ENCODE measurements at regions not wholly inside any gene's neighbourhood (a gene's known extent, or its start where the extent isn't known, plus 50 kb on each side); places are given as distances from the start of the nearest gene placed in this dataset.

DNA sequence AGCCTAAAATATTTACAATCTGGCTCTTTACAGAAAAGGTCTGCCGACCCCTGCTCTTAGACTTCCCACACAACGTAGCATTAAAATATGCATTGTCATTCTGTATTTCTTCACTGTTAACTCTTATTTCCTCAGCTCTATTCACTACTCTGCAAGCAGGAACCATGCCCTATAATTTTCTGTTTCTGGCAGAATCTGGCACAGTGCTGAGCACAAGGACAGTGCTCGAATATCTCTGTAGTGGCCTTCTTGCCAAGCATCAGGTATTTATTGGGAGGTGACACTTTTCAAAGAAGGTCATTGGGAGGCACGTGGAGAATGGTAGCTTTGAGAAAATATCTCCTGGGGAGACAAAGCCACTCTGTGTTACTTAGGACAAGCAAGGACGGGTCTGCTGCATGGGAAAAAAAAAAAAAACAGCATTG lies 77.9 kb downstream of the PSMG1 start:
- DNase-seq (ENCODE audit: low spot score): no peak

DNA sequence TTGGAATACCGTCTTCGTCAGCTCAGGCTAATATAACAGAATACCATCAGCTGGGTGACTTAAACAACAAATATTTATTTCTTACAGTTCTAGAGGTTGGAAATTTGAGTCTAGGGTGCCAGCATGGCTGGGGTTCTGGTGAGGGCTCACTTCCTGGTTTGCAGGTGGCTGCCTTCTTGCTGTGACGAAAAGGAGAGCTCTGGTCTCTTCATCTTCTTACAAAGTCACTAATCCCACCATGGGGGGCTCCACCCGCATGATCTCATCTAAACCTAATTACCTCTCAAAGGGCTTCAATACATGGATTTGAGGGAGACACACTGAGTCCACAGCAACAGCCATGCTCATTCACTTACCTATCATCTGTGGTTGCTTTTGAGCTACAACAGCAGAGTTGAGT lies 78.3 kb downstream of the PSMG1 start:
- no peak for DNase-seq (ENCODE audit: low spot score)

DNA sequence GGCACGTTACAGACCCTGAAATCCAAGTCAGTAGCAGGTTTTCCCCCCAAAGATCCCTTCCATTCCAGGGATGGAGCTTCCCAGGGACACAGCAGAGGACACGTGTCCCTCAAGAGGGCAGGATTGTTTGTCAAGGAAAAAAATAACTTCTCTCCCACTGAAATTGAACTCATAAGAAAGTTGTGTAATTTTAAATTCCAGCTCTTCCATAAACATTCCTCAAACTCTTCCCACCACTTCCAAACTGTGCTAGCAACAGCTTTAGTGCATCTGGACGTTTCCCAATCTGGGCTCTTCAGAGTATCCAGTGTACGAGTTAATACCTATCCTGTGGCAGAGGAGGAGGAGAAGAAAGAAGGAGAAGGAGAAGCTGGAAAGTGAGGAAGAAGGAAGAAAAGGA lies 79.6 kb downstream of the PSMG1 start:
- DNase-seq (ENCODE audit: low spot score): no peak

DNA sequence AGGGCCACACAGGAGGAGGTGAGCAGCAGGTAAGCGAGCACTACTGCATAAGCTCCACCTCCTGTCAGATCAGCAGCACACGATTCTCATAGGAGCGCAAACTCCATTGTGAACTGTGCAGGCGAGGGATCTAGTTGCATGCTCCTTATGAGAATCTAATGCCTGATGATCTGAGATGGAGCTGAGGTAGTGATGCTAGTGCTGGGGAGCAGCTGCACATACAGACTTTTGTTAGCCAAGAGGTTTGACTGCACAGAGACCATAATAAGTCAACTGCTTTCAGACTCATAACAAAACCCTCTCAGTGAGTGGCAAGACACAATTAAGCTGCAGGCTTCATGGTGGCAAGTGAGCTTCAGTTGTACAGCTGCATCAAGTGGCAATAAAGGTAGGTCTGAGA lies 83.4 kb downstream of the PSMG1 start:
- no peak for DNase-seq (ENCODE audit: low spot score)

DNA sequence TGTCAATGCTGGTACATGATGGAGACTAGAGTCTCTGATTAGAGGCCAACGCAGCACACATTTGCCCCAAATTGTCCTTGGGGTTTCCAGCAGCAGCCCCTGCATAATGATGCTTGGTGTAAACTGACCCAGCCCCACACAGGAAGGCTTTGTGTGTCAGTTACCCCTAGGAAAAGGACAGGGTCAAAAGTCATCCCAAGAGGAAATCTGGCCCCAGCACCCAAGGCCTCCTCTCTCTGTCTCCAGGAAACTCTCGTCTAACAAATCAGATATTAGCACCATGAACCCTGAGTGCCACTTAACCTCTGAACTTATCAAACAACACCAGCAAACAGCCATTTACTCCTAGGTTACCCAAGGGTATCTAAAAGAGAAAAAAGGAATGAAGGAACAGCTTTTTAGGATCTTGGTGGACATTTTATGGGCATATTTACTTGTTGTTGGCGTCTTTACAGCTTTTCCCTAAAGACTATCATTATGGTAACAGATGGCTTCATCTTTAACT lies 84.5 kb downstream of the PSMG1 start:
- DNase-seq (ENCODE audit: low spot score): no peak

DNA sequence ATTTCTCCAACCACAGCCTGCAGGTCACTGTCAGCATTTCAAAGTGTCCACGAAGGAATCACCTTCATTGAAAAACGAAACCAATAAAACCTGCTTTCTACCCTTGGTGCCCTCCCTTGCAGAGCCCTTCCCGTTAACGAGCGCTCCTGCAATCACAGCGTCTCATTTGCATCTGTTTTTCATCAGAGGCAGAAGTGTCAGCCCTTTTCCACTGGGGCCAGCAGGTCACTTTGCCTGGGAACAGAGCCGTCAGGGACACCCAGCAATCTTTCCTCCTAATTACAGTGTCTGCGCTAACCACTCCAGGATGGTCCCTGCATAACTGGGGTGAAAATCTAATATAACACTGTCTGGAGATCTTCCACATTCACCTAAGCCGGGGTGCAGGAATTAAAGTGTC lies 85.3 kb downstream of the PSMG1 start:
- DNase-seq (ENCODE audit: low spot score): no peak

DNA sequence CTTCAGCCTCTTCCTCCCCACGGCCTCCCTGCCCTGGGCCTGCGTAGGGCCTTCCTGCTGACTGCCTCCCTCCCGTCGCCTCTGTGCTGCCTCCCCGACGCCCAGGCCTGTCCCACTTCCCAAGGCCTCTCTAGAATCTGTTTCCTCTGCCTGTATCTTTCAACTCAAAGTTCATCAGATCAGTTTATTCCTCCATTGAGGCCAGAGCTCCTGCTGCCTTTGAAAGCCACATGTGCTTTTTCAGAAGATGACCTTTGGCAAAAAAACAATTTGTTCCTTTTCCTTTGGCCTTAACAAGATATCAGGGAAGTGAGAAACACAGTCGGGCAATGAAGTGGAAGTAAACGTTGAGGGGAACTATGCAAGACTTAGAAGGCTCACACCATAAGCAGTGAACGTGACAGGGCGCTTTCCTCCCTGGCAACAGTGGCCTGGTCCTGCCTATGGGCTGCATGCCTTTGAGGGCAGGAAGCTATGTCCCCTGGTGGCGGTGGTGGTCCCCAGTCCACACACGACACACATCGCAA lies 85.9 kb downstream of the PSMG1 start:
- peak; percentile 79 for DNase-seq (ENCODE audit: low spot score)

DNA sequence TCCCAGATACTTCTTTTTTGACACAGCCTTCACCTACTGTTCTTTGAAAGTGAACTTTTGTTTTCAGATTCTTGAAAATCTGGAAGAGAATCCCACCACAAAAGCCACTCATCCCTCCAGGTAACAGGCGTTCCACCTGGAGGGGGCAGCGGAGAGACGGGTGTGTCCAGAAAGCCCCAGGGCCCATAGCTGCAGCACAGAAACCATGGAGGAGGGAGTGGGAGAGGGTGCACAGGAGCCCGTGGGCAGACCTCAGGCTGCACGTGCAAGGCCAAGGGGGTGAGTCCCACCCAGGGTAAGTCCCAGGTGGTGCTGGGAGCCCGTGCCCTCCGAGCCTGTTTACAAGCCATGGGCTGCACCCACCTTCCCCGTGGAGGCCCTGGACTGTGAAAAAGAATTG lies 86.5 kb downstream of the PSMG1 start:
- DNase-seq (ENCODE audit: low spot score): no peak

DNA sequence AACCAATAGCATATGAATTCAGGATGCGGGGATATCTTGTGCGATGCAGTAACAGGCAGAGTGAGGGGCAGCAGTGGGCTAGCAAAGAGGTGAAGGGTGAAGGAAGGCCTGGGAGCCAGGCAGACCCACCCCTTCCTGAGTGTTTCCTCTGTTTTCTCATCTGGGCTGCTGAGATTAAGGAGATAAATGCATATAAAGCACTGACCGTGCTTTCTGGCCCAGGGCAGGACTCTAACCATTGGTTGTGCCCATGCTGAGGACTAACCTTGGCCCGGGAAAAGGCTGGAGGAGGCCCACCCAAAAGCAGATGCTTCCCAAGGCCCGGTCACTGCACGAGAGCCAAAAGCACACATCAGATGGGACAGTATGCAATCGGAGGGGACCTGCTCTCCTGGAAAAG lies 87.6 kb downstream of the PSMG1 start:
- no peak for DNase-seq (ENCODE audit: low spot score)

DNA sequence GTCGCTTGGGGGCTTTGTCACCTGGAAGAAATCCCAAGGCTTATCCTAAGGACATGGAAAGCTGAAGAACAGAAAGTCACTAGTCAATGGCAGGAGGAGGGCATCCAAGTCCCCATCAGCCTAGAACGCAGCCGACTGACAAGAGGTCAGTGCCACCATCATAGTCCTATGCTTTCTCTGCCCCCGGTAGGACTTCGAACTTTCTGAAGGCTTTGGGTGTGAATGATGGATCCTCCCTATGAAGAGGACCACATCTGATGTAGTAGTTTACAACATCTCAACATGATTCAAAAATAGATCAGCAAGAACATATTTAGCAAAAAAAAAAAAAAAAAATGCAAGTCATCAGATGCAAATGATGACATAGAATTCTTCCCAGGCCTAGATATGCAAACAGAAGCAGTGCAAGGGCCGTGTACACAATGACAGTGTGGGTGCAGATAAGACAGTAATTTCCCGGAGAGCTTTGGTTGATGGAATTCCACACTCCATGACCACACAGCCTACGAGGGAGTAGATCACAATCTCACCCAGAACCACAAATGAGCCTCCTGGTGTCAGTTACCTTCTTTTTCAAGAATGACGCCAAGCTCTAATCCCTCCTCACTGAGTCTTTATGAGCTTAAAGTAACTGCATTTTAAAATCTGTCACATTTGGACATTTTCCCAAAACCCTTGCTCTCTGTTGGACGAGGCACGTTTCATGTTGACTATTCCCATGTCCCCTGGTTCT lies 88.2 kb downstream of the PSMG1 start:
- no peak for DNase-seq (ENCODE audit: low spot score)

DNA sequence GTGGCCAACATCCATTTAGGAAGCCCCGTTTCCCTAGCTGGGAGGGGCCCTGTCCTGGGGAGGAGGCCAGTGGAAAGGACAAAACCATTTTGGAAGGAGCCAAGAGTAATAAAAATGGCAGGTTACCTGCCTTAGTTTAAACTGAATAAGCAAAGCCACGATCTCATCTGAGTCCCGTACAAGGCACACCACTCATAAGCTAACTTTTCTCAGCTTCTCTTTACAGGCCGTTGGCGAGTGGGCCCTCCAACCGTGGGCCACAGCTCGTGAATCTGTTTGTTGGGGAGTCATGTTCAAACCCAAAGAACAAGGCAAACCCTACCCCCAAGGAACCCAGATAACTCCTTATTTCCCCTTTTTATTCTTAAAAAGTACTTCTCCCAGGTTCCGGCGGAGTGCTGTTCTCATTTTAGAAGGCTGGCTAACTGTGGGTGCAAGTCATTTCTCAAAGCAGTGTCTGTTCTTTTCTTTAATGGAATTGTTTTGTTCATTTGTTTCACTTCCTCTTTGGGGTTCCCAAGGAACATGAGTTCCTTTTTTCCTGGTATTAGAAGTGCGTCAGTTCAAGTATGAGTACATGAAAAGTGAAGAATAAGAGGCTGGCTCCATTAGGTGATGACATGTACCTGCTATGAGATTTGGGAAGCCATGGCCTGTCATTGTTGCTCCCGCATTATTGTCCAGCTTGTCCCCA lies 89.0 kb downstream of the PSMG1 start:
- DNase-seq (ENCODE audit: low spot score): peak; percentile 45

DNA sequence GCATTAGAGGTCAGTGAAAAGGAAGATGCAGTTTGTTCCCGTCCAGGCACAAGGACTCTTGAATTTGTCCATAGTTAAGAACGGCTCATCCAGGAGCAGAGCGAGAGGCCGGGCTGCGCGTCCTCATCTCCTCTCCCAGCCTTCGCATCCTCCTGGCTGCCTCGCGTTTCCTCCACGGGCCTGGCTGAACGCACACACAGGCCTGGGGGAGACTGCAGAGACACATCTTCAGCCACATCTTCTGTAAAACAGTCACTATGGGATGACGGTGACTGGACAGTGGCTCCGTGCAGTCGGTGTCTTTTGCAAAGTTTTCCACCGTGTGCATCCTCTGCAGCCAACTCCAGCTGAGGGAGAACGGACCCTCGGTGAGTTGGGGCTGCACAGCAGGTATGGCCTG lies 89.7 kb downstream of the PSMG1 start:
- DNase-seq (ENCODE audit: low spot score): no peak

DNA sequence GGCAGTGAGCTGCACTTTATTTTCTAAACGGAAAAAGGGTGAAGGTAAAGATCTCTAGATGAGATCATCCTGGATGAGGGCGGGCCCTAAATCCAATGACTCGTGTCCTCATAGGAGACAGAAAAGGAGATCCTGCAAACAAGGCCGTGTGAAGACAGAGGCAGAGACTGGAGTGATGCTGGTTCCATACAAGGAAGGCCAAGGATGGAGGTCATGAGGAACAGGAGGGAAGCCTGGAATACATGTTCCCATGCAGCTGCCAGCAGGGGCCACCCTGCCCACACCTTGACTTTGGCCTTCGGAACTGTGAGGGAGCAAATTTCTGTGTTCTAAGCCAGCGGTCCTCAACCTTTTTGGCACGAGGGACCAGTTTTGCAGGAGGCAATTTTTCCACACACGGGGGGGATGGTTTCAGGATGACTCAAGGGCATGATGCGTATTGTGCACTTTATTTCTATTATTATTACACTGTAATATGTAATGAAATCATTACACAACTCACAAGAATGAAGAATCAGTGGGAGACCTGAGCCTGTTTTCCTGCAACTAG lies 94.3 kb downstream of the PSMG1 start:
- no peak for DNase-seq (ENCODE audit: low spot score)

DNA sequence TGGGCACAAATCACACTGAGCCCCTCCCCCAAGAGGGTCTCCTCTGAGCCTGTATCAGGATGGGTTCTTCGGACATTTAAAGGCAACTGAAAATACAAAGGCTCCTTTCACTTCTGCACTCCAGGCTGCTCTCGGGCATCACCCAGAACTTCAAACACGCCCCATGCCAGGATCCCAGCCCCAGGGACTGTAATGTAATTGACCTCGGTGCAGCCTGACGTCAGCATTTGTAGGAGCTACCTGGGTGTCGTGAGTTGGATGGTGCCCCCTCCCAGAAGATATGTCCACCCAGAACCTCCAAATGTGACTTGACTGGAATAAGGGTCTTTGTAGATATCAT lies 95.2 kb downstream of the PSMG1 start:
- no peak for DNase-seq (ENCODE audit: low spot score)

DNA sequence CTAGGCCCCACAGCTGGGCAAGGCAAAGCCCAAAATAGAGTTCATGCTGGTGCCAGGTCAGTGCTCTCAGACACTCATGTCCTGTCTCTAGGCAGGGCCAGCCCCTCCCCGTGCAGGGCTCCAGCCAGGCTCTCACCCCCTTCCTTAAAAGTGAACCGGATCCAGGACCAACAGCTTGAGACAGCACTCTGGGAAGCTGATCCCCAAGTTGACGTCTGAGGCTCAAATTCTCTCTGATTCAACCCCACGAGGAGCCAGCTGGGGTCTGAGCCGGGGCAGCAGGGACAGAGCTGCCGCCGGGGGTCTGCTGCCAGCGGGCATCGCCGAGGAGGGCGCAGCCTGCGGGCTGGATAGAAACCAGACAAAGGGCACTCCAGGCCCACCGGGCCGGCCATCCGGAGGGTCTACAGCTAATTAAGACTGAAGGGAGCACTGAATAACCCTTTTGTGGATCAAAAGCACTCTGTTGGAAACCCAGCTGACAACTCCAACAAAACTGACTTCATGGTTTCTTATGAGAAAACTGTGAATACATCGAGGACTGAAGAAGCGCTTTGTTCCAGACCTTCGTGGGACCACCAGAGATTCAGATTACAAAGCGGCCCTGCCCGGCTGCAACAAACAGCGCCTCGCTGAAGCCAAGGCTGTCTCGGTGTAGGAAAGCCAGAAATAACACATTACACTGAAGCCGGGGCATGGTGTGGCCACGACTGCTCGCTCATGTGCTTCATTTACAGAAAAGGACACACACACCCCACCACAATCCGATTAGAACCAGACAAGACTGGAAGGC lies 95.8 kb downstream of the PSMG1 start:
- DNase-seq (ENCODE audit: low spot score): no peak

DNA sequence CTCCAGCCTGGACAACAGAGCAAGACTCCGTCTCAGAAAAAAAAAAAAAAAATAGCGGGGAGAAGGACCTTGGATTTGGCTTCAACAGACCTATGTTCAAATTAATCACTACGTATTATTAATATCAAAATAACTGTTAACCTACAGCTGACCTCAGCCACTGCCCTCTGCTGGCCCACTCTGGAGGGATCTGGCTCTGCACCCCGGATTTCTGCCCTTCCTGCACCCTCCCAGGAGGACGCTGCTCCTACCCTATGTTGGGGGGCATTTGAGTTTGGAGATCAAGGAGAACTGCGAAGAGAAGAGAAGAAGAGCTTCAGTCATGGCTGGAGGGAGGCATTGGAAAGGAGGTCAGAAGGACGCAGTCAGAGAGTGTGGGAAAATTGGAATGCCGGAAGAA lies 96.7 kb downstream of the PSMG1 start:
- DNase-seq (ENCODE audit: low spot score): no peak

DNA sequence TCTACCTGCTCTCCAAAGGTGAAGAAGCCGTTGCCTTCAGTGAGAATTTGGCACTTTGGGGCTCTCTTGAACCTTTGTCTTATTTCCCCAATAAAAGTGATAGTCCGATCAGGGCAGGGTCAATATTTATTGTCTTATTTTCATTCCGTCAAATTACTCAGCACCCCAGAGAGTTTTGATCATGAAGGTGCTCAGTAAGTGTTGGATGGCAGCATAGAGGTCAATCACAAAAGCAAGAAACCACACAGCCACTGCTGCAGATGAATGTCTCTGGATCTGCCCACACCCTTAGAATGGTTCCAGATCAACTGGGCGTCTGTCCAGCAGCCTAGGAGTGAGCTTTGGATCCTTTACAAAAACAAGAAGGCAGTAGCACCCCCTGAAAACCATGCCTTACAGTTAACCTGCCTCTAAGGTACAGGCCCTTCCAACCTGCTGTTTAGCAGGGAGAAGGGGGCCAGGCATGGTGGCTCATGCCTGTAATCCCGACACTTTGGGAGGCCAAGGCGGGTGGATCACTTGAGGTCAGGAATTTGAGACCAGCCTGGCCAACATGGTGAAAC lies 97.3 kb downstream of the PSMG1 start:
- no peak for DNase-seq (ENCODE audit: low spot score)

DNA sequence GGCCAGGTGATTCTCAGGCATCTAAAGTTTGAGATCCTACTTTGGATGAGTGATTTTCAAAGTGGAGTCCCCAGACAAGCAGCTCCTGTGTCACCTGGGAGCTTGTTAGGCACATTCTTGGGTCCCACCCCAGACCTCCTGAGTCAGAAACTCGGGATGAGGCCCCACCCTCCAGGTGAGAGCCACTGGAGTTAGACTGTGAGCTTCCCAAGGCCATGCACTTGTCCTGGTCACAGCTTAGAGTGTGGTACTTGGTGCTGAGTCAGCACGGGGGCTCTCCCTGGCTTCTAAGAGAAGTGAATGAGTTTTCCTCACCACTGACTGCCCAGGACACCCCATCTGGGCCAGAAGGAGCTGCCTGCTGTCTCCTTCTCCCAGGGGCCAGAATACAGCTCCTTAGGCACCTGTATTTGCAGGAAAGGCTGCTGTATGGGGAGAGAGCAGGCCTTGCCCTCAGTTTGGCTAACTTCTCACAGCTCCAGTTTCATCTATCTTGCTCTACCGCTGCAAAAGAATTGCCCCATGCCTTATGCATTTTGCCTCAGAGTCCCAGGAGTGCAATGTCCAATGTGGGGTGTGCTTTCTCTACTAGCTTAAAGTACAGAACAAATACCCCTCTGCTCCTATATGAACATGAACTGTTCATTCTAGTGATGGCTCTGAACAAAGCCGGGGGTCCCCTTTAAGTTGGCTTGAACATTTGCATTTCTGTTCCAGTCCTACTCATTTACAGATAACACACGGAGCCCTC lies 98.1 kb downstream of the PSMG1 start:
- DNase-seq (ENCODE audit: low spot score): no peak

DNA sequence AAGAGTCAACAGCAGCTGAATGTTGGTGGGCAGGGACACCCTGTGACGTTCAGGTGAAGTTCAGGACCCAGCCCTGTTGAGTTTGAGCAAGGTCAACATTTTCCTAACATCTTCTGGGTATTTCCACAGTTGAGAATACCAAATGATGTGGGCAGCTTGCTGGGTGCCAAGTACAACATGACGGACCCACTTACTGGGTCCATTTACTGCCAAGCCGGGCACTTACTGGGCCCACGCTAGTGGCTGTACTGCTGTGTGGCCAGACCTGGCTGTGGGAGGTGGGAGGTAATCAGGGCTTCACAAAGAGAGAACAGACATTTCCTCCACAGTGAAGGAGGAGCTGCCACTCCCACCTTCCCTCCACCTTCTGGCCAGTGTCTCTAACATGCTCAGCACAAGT lies 99.2 kb downstream of the PSMG1 start:
- no peak for DNase-seq (ENCODE audit: low spot score)

DNA sequence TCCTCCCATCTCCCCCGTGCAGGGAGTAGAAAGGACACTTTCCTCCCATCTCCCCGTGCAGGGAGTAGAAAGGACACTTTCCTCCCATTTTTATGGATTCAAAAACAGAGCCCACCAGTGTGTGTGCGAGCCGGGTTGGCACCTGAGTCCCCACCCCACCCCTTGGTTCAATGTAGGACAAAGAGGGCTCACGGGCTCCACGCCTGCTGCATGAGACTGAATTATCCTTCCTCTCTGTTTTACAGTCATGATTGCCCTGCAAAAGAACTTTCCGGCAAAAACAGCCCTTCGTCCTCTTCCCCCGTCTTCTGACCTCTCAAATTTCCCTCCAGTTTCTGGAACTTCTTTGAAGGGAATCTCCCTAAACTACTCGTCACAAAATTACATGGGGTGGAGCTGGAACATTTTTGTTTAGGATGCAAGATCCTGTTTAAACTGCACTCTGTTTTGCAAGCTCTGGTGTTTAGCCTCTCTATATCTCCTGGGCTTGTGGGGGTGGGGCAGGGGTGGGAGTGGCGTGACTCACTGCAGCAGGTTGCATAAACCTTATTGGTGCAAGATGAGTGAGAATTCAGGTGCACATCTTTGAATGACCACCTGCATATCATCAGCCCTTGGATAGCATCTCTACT lies 99.8 kb downstream of the PSMG1 start:
- DNase-seq (ENCODE audit: low spot score): no peak

All from Ammon's horn (tissue), 1 donor.